Calu3 (cell line): ENCODE measurements at regions not wholly inside any gene's neighbourhood (a gene's known extent, or its start where the extent isn't known, plus 50 kb on each side); places are given as distances from the start of the nearest gene placed in this dataset.
"Not testable (repeated sequence)": the region's sequence is repeated elsewhere in the genome, so short reads cannot be mapped to it uniquely, and the experiment has no call there.

Experiments used
- BruUV-seq: library from RNA; stranded (reverse); fragments of 400-500 nt; replicated peaks from 2 replicates; lab custom pipeline; 2021; lab: Mats Ljungman, UMichigan
- CTCF ChIA-PET: fragments of 300-600 bp; sonication (Branson Sonifier 250); formaldehyde crosslinking; loops from one replicate; lab custom pipeline; 2022; ENCODE audit warnings: antibody characterized with exemption; lab: Charles Lee
- DNase-seq: peaks from one replicate; pipeline ENCODE4 v3.0.0; 2022
- H3K27ac Mint-ChIP-seq: one replicate; pipeline ENCODE4 v1.8.0; 2022; ENCODE audit warnings: mixed read lengths; ENCODE audit not compliant: unreplicated experiment
- H3K27me3 Mint-ChIP-seq: one replicate; pipeline ENCODE4 v1.8.0; 2022; ENCODE audit warnings: mixed read lengths; ENCODE audit not compliant: unreplicated experiment
- H3K36me3 Mint-ChIP-seq: one replicate; pipeline ENCODE4 v1.8.0; 2022; ENCODE audit warnings: mild to moderate bottlenecking, moderate library complexity, mixed read lengths; ENCODE audit not compliant: insufficient read depth, unreplicated experiment
- H3K4me1 Mint-ChIP-seq: one replicate; pipeline ENCODE4 v1.8.0; 2022; ENCODE audit warnings: mild to moderate bottlenecking, low read depth, mixed read lengths; ENCODE audit not compliant: unreplicated experiment
- H3K4me3 Mint-ChIP-seq: one replicate; pipeline ENCODE4 v1.8.0; 2022; ENCODE audit warnings: mild to moderate bottlenecking, low read depth, moderate library complexity, mixed read lengths; ENCODE audit not compliant: unreplicated experiment
- H3K9me3 Mint-ChIP-seq: one replicate; pipeline ENCODE4 v1.8.0; 2022; ENCODE audit warnings: low read depth, mixed read lengths; ENCODE audit not compliant: unreplicated experiment
- CTCF ChIP-seq: fragments of 200-600 bp; IDR thresholded peaks from one replicate; pipeline ENCODE4 v1.8.0; 2022; ENCODE audit warnings: antibody characterized with exemption; ENCODE audit not compliant: unreplicated experiment
- intact Hi-C: fragments of 100-400 bp; cut with micrococcal nuclease; formaldehyde crosslinking; loops from one replicate; pipeline ENCODE4 v1.10.0; 2022; ENCODE audit not compliant: unreplicated experiment

DNA sequence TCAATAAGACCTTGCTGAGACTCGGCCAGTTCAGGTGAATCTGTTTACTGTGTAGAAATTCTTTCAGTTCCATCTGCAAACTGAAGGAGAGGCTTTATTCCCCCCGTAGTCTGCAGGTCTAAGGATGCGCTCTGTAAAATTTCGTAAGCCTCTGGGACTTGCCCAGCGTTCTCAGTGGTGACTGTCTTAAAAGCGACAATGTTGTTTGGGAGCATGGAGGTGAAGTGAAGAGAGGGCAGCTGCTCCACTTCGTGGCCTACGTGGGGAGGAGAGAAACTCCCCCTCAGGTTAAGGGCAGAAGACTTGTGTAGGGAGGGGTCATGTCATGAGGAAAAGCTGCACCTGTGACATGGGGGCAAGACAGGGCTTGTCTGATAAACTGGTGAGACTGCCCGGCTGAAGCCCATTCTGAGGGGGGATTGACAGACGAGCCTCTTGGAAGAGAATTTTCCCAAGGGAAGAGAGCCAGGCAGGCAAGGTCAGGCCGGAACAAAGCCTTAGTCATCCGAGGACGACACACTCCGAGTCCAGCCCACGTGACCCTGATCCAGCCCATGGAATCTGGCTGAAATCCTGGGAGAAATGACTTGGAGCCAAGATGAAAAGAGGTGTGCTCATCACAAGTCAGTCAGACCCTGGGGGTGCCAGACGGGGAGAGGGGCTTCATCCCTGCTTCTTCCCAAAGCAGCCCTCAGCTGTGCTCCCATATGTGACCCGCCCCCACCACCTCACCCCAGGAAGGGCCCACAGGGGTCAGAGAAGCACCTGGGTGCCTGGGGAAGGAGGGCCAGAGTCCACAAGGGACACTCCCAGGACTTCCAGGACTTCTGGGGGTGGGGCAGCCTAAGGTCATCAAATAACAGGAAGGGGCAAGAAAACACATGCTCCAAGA, 88.5 kb upstream of the SH3BP4 start:
- no peak for TF ChIP-seq CTCF
- Mint-ChIP-seq H3K27ac (no peak overlapping the region), H3K4me3 (no peak overlapping the region), H3K27me3 (no peaks in the 10 kb centered on the region), H3K4me1 (no peaks in the 10 kb centered on the region), H3K9me3 (peaks cover 3% of the 10 kb centered on the region), H3K36me3 (no peaks in the 10 kb centered on the region)
- DNase-seq = no peak
- no TSS peak for BruUV-seq
- intact Hi-C loops = no loop called here
- CTCF ChIA-PET = no interaction called here

DNA sequence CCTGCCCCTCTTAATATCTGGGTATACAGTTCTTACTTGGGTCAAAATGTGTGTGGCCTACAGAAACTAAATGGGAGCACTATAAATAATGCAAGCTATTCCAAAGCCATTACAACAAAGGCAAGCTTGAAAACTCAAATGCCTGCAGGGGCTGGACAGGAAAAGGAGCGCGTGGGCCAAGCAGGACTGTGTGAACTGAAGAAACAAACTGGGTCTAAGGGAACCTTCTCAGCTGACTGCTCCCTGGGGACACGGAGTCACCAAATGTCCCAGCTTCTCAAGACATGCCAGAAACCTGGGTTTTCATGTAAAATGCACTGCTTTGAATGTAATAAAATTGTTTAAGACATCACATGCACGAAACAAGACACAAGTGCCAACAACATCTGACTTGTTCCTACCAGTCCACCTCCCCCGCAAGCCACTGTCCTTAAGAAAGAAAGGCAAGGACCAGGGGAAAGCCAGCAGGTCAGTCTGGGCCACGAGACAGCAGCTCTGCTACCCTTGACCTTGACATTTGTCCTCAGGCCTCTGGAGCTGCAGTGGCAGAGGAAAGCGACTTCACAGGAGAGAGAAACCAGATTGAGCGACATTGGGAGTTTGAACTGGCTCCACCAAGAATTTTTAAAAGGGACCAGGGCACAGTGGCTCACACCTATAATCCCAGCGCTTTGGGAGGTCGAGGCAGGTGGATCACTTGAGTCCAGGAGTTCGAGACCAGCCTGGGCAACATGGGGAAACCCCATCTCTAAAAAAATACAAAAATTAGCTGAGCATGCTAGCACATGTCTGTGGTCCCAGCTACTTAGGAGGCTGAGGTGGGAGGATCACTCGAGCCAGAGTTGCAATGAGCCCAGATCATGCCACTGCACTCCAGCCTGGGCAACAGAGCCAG, 89.7 kb upstream of the SH3BP4 start:
- no peak for TF ChIP-seq CTCF
- CTCF ChIA-PET = no interaction called here
- Mint-ChIP-seq H3K27ac (no peak overlapping the region), H3K27me3 (no peaks in the 10 kb centered on the region), H3K4me1 (no peaks in the 10 kb centered on the region), H3K4me3 (no peak overlapping the region), H3K9me3 (peaks cover 3% of the 10 kb centered on the region), H3K36me3 (no peaks in the 10 kb centered on the region)
- DNase-seq = no peak
- intact Hi-C loops = no loop called here
- BruUV-seq = no TSS peak

GRCh38 chr2:234859330-234859872, 92.4 kb upstream of the SH3BP4 start:
- H3K4me1 Mint-ChIP-seq, H3K36me3 Mint-ChIP-seq, intact Hi-C loops, H3K27me3 Mint-ChIP-seq, BruUV-seq, H3K9me3 Mint-ChIP-seq, H3K4me3 Mint-ChIP-seq, H3K27ac Mint-ChIP-seq, DNase-seq: not testable (repeated sequence)
- CTCF ChIA-PET = interaction anchor here (0.6 kb wide), 2 partner anchors 19 to 90 kb away, joined by 4 to 6 read pairs; no protein-coding TSS in a partner anchor

GRCh38 chr2:234858790-234859329, 93.0 kb upstream of the SH3BP4 start:
- CTCF ChIA-PET = interaction anchor here (0.6 kb wide), 2 partner anchors 19 to 91 kb away, joined by 4 to 6 read pairs; no protein-coding TSS in a partner anchor
- intact Hi-C loops = no loop called here

More at GRCh38 chr2:234858790-234859329, 93.0 kb upstream of the SH3BP4 start:
- no TSS peak for BruUV-seq
- no peak for TF ChIP-seq CTCF
- no peaks in the 10 kb centered on the region for H3K9me3 Mint-ChIP-seq
- H3K36me3 Mint-ChIP-seq = no peaks in the 10 kb centered on the region
- H3K4me3 Mint-ChIP-seq = no peak overlapping the region
- no peaks in the 10 kb centered on the region for H3K27me3 Mint-ChIP-seq
- H3K4me1 Mint-ChIP-seq = no peaks in the 10 kb centered on the region
- no peak for DNase-seq
- H3K27ac Mint-ChIP-seq = no peak overlapping the region
